K562 (cell line): ENCODE measurements at regions not wholly inside any gene's neighbourhood (a gene's known extent, or its start where the extent isn't known, plus 50 kb on each side); places are given as distances from the start of the nearest gene placed in this dataset.

Experiments
- ATAC-seq: fragments of 200-7000 bp; cut with Tn5 transposase; 3 replicates; pipeline ENCODE4 v1.9.1; 2020; ENCODE audit warnings: moderate library complexity
- BruUV-seq: library from RNA; stranded (reverse); fragments of 400-500 nt; replicated peaks from 2 replicates; lab custom pipeline; 2021; lab: Mats Ljungman, UMichigan
- CTCF ChIA-PET: fragments of 300-600 bp; formaldehyde crosslinking; extraction: SDS; loops from one replicate; lab custom pipeline; 2021; ENCODE audit warnings: low intra/inter-chr PET ratio; lab: Yijun Ruan, JAX
- POLR2A ChIA-PET: fragments of 300-600, 350-650 bp; sonication (Branson Sonifier 250); formaldehyde crosslinking; extraction: SDS; loops from one replicate; lab custom pipeline; 2021; ENCODE audit warnings: antibody characterized with exemption, inconsistent platforms; lab: Yijun Ruan, JAX
- DNase-seq, 4 experiments: peaks; one replicate each; pipeline versions ENCODE4 v3.0.0 to v3.0.0-alpha.2; 2011 to 2018; ENCODE audit warnings: low spot score in 3 of 4, mixed read lengths in 3 of 4; ENCODE audit errors: extremely low read depth in 1 of 4
- FAIRE-seq: peaks from 2 replicates; lab custom pipeline; 2011; peaks lifted over from hg19 to GRCh38; lab: Jason Lieb, UNC
- H2AFZ ChIP-seq: 2 replicates; pipeline ENCODE4 v1.6.0; 2011; ENCODE audit warnings: low read depth, low read length, control low read depth, inconsistent platforms
- H3K27ac ChIP-seq: fragments of 200-600 bp; 3 replicates; pipeline ENCODE4 v1.8.0; 2011; ENCODE audit warnings: low read depth, mild to moderate bottlenecking, control low read depth, inconsistent platforms, low read length, moderate library complexity, mixed read lengths; ENCODE audit errors: extremely low read depth
- H3K27me3 ChIP-seq, 2 experiments: fragments of 300-600 bp in 1 of 2; 2 replicates in 1 of 2; 3 replicates in 1 of 2; pipeline versions ENCODE4 v1.6.0 to v1.8.0; 2011; ENCODE audit warnings: inconsistent platforms in 2 of 2, low read length in 2 of 2, mild to moderate bottlenecking in 1 of 2, mixed read lengths in 1 of 2, moderate library complexity in 1 of 2; ENCODE audit not compliant: control insufficient read depth in 2 of 2, insufficient read depth in 2 of 2
- H3K36me3 ChIP-seq: fragments of 300-600 bp; 3 replicates; pipeline ENCODE4 v1.8.0; 2011; ENCODE audit warnings: mild to moderate bottlenecking, low read length, inconsistent platforms; ENCODE audit not compliant: control insufficient read depth, insufficient read depth
- H3K4me1 ChIP-seq, 2 experiments: fragments of 200-600 bp in 1 of 2; replicated peaks in 1 of 2; 2 replicates in 1 of 2; 3 replicates in 1 of 2; pipeline versions ENCODE4 v1.5.1 to v1.8.0; 2011; ENCODE audit warnings: inconsistent platforms in 2 of 2, low read length in 2 of 2, mild to moderate bottlenecking in 1 of 2, mixed read lengths in 1 of 2, moderate library complexity in 1 of 2; ENCODE audit not compliant: control insufficient read depth in 2 of 2, insufficient read depth in 2 of 2
- H3K4me2 ChIP-seq: 2 replicates; pipeline ENCODE4 v1.6.1; 2011; ENCODE audit warnings: low read length, control low read depth, inconsistent platforms, mixed read lengths; ENCODE audit not compliant: insufficient read depth
- H3K4me3 ChIP-seq: fragments of 200-600 bp; sonication (generic), shearing (Covaris generic); 2 replicates; pipeline ENCODE4 v1.5.1; 2016; ENCODE audit warnings: control low read depth, inconsistent platforms
- H3K79me2 ChIP-seq: fragments of 200-600 bp; 3 replicates; pipeline ENCODE4 v1.8.0; 2011; ENCODE audit warnings: low read length, inconsistent platforms; ENCODE audit not compliant: control insufficient read depth, insufficient read depth
- H3K9ac ChIP-seq, 2 experiments: 2 replicates each; pipeline versions ENCODE4 v1.6.0 to v1.6.1; 2011; ENCODE audit warnings: low read depth in 2 of 2, low read length in 2 of 2, control low read depth in 1 of 2, inconsistent platforms in 1 of 2, mild to moderate bottlenecking in 1 of 2, mixed read lengths in 1 of 2; ENCODE audit not compliant: insufficient read depth in 1 of 2
- H3K9me1 ChIP-seq: one replicate; pipeline ENCODE4 v1.6.0; 2011; ENCODE audit warnings: inconsistent platforms, mild to moderate bottlenecking, low read length, moderate library complexity; ENCODE audit not compliant: control insufficient read depth, insufficient read depth
- H3K9me3 ChIP-seq: replicated peaks from 2 replicates; pipeline ENCODE4 v1.5.1; 2011; ENCODE audit warnings: low read depth, low read length, inconsistent platforms; ENCODE audit not compliant: control insufficient read depth, insufficient read depth
- H4K20me1 ChIP-seq: replicated peaks from 2 replicates; pipeline ENCODE4 v1.6.1; 2011; ENCODE audit warnings: low read length, inconsistent platforms, mixed read lengths; ENCODE audit not compliant: control insufficient read depth, insufficient read depth
- DIDO1 ChIP-seq: fragments of 450-650 bp; IDR thresholded peaks from 2 replicates; pipeline ENCODE4 v1.6.1; 2016; ENCODE audit warnings: low read depth, missing biosample characterization, missing genetic modification characterization
- FOXJ2 ChIP-seq: fragments of 200-800 bp; sonication (Bioruptor generic); IDR thresholded peaks from 2 replicates; pipeline ENCODE4 v1.6.1; 2016; ENCODE audit warnings: missing genetic modification characterization, missing compliant biosample characterization
- GTF2A2 ChIP-seq: IDR thresholded peaks from 2 replicates; pipeline ENCODE4 v1.6.1; 2016; ENCODE audit warnings: mild to moderate bottlenecking, missing genetic modification characterization, missing compliant biosample characterization
- HDAC2 ChIP-seq: fragments of 450-650 bp; IDR thresholded peaks from 2 replicates; pipeline ENCODE4 v1.6.1; 2016; ENCODE audit warnings: mild to moderate bottlenecking
- NKRF ChIP-seq: fragments of 450-650 bp; IDR thresholded peaks from 2 replicates; pipeline ENCODE4 v1.6.1; 2016; ENCODE audit warnings: borderline replicate concordance
- PRMT5 ChIP-seq: sonication (generic); formaldehyde crosslinking; IDR thresholded peaks from 2 replicates; pipeline ENCODE4 v1.5.0; 2020; ENCODE audit warnings: missing genetic modification reagents
- TGIF2 ChIP-seq: sonication (generic); formaldehyde crosslinking; IDR thresholded peaks from 2 replicates; pipeline ENCODE4 v1.8.1; 2022; ENCODE audit warnings: mild to moderate bottlenecking, missing genetic modification reagents, moderate library complexity
- ZNF436 ChIP-seq: fragments of 250-450, 450-650 bp; sonication (Bioruptor Pico); formaldehyde crosslinking; IDR thresholded peaks from 2 replicates; pipeline ENCODE4 v1.7.0; 2020; ENCODE audit warnings: mild to moderate bottlenecking
- ZNF551 ChIP-seq: fragments of 250-450 bp; sonication (Bioruptor Pico); IDR thresholded peaks from 2 replicates; pipeline ENCODE4 v1.5.0; 2021; ENCODE audit warnings: mild to moderate bottlenecking, moderate library complexity
- ZNF583 ChIP-seq: fragments of 250-450 bp; sonication (Bioruptor Pico); IDR thresholded peaks from 2 replicates; pipeline ENCODE4 v1.4.0; 2020
- WGBS: fragments of 100-300 bp; shearing (Covaris generic); methylation state at CpG from one replicate; pipeline ENCODE4 v1.1.6; 2016; ENCODE audit warnings: low coverage, mixed read lengths; ENCODE audit not compliant: insufficient coverage; ENCODE audit errors: missing lambda C conversion rate; 5-methylcytosine and 5-hydroxymethylcytosine counted together
- in situ Hi-C: fragments of 300-500 bp; cut with MboI; formaldehyde crosslinking; loops from 4 replicates; pipeline ENCODE4 v1.15.0; 2018; ENCODE audit warnings: inconsistent platforms, mixed read lengths
- intact Hi-C: fragments of 100-400 bp; cut with micrococcal nuclease; formaldehyde crosslinking; loops from 2 replicates; pipeline ENCODE4 v1.14.2; 2022

GRCh38 chr5:166363087-166363760, 1928.2 kb upstream of the WWC1 start:
- Histone ChIP-seq H3K4me2 (no peak overlapping the region), H3K9ac (no peak overlapping the region), H3K36me3 (no peaks in the 10 kb centered on the region), H3K4me1 (no peaks in the 10 kb centered on the region), H3K79me2 (no peaks in the 10 kb centered on the region), H3K27me3 (no peaks in the 10 kb centered on the region), H3K27ac (no peak overlapping the region), H3K4me3 (no peak overlapping the region), H3K9me1 (no peaks in the 10 kb centered on the region), H2AFZ (no peak overlapping the region), H4K20me1 (no peaks in the 10 kb centered on the region), H3K9me3 (no peaks in the 10 kb centered on the region)
- DNase-seq = no peak
- no peak for ATAC-seq
- WGBS = under 1% methylated on average over 6 of the region's 6 CpGs
- in situ Hi-C loops = no loop called here
- BruUV-seq = no TSS peak
- intact Hi-C loops = no loop called here
- TF ChIP-seq ZNF551 (CRISPR knock-in tag) (no peak), DIDO1 (tag) (no peak), HDAC2 (no peak), ZNF583 (CRISPR knock-in tag) (no peak), ZNF436 (no peak), GTF2A2 (tag) (no peak), NKRF (no peak), TGIF2 (CRISPR knock-in tag) (no peak), PRMT5 (CRISPR knock-in tag) (no peak), FOXJ2 (tag) (no peak)
- CTCF ChIA-PET = no interaction called here
- POLR2A ChIA-PET = no interaction called here
- FAIRE-seq = no peak
